OCI-LY7 (cell line): ENCODE measurements at regions not wholly inside any gene's neighbourhood (a gene's known extent, or its start where the extent isn't known, plus 50 kb on each side); places are given as distances from the start of the nearest gene placed in this dataset.

Source experiments
- BruUV-seq: library from RNA; stranded (reverse); fragments of 400-500 nt; replicated peaks from 2 replicates; lab custom pipeline; 2021; lab: Mats Ljungman, UMichigan
- CTCF ChIA-PET: fragments of 300-600 bp; sonication (Branson Sonifier 250); formaldehyde crosslinking; loops from one replicate; lab custom pipeline; 2022; ENCODE audit warnings: antibody characterized with exemption; ENCODE audit not compliant: unreplicated experiment; lab: Charles Lee
- POLR2A ChIA-PET: fragments of 300-600 bp; sonication (Branson Sonifier 250); formaldehyde crosslinking; loops from one replicate; lab custom pipeline; 2022; ENCODE audit warnings: antibody characterized with exemption; lab: Charles Lee
- DNase-seq: peaks from one replicate; pipeline ENCODE4 v3.0.0-alpha.2; 2015; ENCODE audit warnings: low spot score
- H2AFZ ChIP-seq: fragments of 200-600 bp; sonication (generic), shearing (Covaris generic); 2 replicates; pipeline ENCODE4 v1.6.1; 2014; ENCODE audit warnings: mild to moderate bottlenecking, antibody characterized with exemption, low read length, moderate library complexity
- H3K27ac ChIP-seq: fragments of 200-600 bp; sonication (generic); 2 replicates; pipeline ENCODE4 v1.5.1; 2014; ENCODE audit warnings: mixed run types, low read depth, mild to moderate bottlenecking, moderate library complexity, low read length, inconsistent platforms; ENCODE audit not compliant: poor library complexity, severe bottlenecking
- H3K36me3 ChIP-seq: fragments of 200-600 bp; sonication (generic); 2 replicates; pipeline ENCODE4 v1.6.1; 2014; ENCODE audit warnings: mild to moderate bottlenecking, antibody characterized with exemption, low read length, moderate library complexity, mixed read lengths; ENCODE audit not compliant: insufficient read depth
- H3K4me1 ChIP-seq: fragments of 200-600 bp; sonication (generic); 2 replicates; pipeline ENCODE4 v1.5.1; 2014; ENCODE audit warnings: mild to moderate bottlenecking, low read length; ENCODE audit not compliant: insufficient read depth, poor library complexity, severe bottlenecking
- H3K4me2 ChIP-seq: fragments of 200-600 bp; sonication (generic); 2 replicates; pipeline ENCODE4 v1.6.1; 2014; ENCODE audit warnings: mild to moderate bottlenecking, low read length
- H3K4me3 ChIP-seq: fragments of 200-600 bp; sonication (generic); 2 replicates; pipeline ENCODE4 v1.5.1; 2014; ENCODE audit warnings: mild to moderate bottlenecking, low read depth, low read length; ENCODE audit not compliant: poor library complexity, severe bottlenecking
- H3K79me2 ChIP-seq: fragments of 200-600 bp; sonication (generic); 2 replicates; pipeline ENCODE4 v1.6.1; 2016; ENCODE audit warnings: low read depth, mild to moderate bottlenecking, low read length, moderate library complexity, mixed read lengths; ENCODE audit not compliant: insufficient read depth
- H3K9me2 ChIP-seq: fragments of 200-600 bp; sonication (generic); 2 replicates; pipeline ENCODE4 v1.6.1; 2016; ENCODE audit warnings: mild to moderate bottlenecking, low read length, mixed read lengths; ENCODE audit not compliant: insufficient read depth
- H3K9me3 ChIP-seq: fragments of 200-600 bp; sonication (generic); 2 replicates; pipeline ENCODE4 v1.6.1; 2014; ENCODE audit warnings: mild to moderate bottlenecking, mixed run types, low read length, mixed read lengths
- H4K20me1 ChIP-seq: fragments of 200-600 bp; sonication (generic); 2 replicates; pipeline ENCODE4 v1.6.1; 2014; ENCODE audit warnings: mild to moderate bottlenecking, antibody characterized with exemption, low read length, moderate library complexity, mixed read lengths; ENCODE audit not compliant: insufficient read depth
- EZH2phosphoT487 ChIP-seq: fragments of 200-600 bp; sonication (generic); IDR thresholded peaks from 2 replicates; pipeline ENCODE4 v1.6.1; 2018; ENCODE audit warnings: low read depth, borderline replicate concordance, mild to moderate bottlenecking, mixed run types, antibody characterized with exemption, low read length, moderate library complexity, mixed read lengths
- intact Hi-C: fragments of 100-400 bp; cut with micrococcal nuclease; formaldehyde crosslinking; loops from one replicate; pipeline ENCODE4 v1.10.0; 2022; ENCODE audit not compliant: unreplicated experiment
- TF ChIP-seq, protein P1 (sequence below): fragments of 200-600 bp; sonication (generic); conservative IDR thresholded peaks from 2 replicates; pipeline ENCODE4 v1.5.1; 2014; ENCODE audit warnings: mild to moderate bottlenecking, antibody characterized with exemption, low read length, moderate library complexity, mixed read lengths

DNA sequence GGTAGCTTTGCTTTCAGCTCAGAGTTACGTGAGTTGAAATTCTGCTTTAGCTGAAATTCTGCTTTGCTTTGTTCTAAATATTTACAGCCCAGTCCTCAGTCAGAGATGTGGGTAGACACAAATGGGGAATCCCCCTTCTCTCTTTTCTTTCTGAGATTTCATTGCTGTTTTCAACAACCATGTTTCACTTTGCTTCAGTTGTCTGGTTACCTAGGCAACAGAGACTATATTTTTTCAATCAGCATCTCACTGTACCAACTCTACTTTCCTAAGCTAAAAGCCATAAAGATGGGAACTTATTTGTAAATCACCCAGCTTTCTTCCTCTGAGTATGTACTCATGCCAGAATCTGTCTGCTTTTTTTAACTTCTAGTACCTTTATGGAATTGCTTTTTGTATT, 509.0 kb downstream of the OLFM4 start:
- no peak overlapping the region for H2AFZ ChIP-seq
- no peaks in the 10 kb centered on the region for H4K20me1 ChIP-seq
- H3K4me3 ChIP-seq, result no peak overlapping the region
- intact Hi-C loops, result no loop called here
- ChIA-PET POLR2A (interaction anchor here (0.5 to 0.7 kb wide), 2 partner anchors 13 to 76 kb away, joined by 3 to 7 read pairs; no protein-coding TSS in a partner anchor), CTCF (no interaction called here)
- no peak for TF ChIP-seq EZH2phosphoT487
- TF ChIP-seq, protein P1, sequence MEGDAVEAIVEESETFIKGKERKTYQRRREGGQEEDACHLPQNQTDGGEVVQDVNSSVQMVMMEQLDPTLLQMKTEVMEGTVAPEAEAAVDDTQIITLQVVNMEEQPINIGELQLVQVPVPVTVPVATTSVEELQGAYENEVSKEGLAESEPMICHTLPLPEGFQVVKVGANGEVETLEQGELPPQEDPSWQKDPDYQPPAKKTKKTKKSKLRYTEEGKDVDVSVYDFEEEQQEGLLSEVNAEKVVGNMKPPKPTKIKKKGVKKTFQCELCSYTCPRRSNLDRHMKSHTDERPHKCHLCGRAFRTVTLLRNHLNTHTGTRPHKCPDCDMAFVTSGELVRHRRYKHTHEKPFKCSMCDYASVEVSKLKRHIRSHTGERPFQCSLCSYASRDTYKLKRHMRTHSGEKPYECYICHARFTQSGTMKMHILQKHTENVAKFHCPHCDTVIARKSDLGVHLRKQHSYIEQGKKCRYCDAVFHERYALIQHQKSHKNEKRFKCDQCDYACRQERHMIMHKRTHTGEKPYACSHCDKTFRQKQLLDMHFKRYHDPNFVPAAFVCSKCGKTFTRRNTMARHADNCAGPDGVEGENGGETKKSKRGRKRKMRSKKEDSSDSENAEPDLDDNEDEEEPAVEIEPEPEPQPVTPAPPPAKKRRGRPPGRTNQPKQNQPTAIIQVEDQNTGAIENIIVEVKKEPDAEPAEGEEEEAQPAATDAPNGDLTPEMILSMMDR, result no peak
- H3K79me2 ChIP-seq, result no peaks in the 10 kb centered on the region
- no peak overlapping the region for H3K4me2 ChIP-seq
- no peak overlapping the region for H3K27ac ChIP-seq
- H3K9me3 ChIP-seq, result no peaks in the 10 kb centered on the region
- no peaks in the 10 kb centered on the region for H3K36me3 ChIP-seq
- DNase-seq, result no peak
- no TSS peak for BruUV-seq
- H3K4me1 ChIP-seq, result no peaks in the 10 kb centered on the region
- no peaks in the 10 kb centered on the region for H3K9me2 ChIP-seq

DNA sequence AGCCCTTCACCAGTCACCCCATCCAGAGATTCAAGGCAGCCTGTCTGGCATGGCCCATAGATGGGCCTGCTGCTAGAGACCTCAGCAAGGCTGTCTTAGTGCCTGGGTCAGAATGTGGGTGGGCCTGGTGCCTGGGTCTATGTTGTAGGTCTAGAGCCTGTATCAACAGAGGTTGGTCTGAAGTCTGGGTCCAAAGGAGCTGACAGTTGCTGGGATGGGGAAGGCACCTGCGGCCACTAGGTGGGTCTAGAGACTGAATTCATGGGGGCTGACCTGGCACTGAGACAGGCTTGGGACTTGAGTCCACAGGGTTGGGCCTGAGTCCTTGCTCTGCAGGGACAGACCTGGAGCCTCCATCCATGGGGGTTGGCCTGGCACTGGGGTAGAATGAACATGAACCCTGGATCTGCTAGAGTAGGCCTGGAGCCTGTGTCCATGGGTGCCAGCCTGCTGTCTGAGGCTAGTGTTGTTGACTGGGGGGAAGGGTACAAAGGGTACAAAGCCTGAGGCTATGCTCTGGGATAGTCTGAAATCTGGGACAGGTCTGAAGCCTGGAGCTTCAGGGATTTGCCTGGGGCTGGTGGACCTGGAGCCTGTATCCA, 516.8 kb downstream of the OLFM4 start:
- ChIA-PET POLR2A (no interaction called here), CTCF (no interaction called here)
- Histone ChIP-seq H3K9me2 (no peaks in the 10 kb centered on the region), H3K9me3 (no peaks in the 10 kb centered on the region), H3K4me1 (no peaks in the 10 kb centered on the region), H3K36me3 (no peaks in the 10 kb centered on the region), H3K4me2 (no peak overlapping the region), H4K20me1 (no peaks in the 10 kb centered on the region), H3K4me3 (no peak overlapping the region), H2AFZ (no peak overlapping the region), H3K27ac (no peak overlapping the region), H3K79me2 (no peaks in the 10 kb centered on the region)
- TF ChIP-seq, protein P1, result no peak
- TF ChIP-seq EZH2phosphoT487, result no peak
- intact Hi-C loops, result no loop called here
- no TSS peak for BruUV-seq
- DNase-seq, result no peak

DNA sequence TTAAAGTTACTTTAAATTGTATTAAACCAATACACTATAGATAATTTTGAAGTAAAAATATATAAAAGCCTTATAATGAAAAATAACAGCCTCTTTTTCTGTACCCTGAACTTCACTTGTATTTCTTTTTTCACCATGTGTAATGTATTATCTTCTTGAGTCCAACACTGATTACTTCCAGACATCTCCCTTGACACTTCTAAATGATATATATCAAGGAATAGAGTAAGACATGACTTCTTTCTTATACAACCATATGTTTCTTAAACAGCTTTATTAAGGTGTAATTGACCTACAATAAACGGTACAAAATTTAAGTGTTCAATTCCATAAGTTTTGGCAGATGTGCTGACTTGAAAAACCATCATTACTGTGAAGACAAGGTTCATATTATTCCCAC, 531.9 kb downstream of the OLFM4 start:
- intact Hi-C loops, result no loop called here
- Histone ChIP-seq H3K79me2 (no peaks in the 10 kb centered on the region), H4K20me1 (no peaks in the 10 kb centered on the region), H3K9me2 (no peaks in the 10 kb centered on the region), H3K4me1 (no peaks in the 10 kb centered on the region), H3K4me3 (no peak overlapping the region), H3K27ac (no peak overlapping the region), H3K9me3 (no peaks in the 10 kb centered on the region), H3K36me3 (no peaks in the 10 kb centered on the region), H2AFZ (no peak overlapping the region), H3K4me2 (no peak overlapping the region)
- no TSS peak for BruUV-seq
- TF ChIP-seq EZH2phosphoT487, result no peak
- TF ChIP-seq, protein P1, result no peak
- DNase-seq, result no peak
- POLR2A ChIA-PET, result interaction anchor here (0.6 kb wide), 1 partner anchor 817 kb away, joined by 4 read pairs; no protein-coding TSS in a partner anchor
- CTCF ChIA-PET, result no interaction called here
